ENCODE measurements at regions not wholly inside any gene's neighbourhood (a gene's known extent, or its start where the extent isn't known, plus 50 kb on each side); places are given as distances from the start of the nearest gene placed in this dataset.

DNA sequence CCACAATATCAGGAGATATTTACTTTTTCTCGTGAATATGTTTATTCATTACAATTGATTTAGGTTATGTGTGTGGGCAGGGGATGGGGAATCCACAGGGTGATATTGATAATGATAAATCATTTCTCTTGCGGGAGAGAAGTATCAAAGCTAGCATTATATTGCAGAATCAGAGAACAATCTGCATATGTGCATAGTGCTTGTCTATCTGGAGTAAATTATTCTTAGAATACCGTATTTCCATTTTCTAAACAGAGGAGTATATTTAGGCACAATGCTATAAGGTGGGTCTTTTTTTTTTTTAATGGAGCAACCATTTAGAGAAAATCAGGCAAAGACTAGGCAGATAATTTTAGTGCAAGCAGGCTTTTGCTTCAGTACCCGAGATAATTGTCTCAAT is 166.0 kb upstream of the ARX start:
- DNase-seq: no peak
- TF ChIP-seq, protein P1, sequence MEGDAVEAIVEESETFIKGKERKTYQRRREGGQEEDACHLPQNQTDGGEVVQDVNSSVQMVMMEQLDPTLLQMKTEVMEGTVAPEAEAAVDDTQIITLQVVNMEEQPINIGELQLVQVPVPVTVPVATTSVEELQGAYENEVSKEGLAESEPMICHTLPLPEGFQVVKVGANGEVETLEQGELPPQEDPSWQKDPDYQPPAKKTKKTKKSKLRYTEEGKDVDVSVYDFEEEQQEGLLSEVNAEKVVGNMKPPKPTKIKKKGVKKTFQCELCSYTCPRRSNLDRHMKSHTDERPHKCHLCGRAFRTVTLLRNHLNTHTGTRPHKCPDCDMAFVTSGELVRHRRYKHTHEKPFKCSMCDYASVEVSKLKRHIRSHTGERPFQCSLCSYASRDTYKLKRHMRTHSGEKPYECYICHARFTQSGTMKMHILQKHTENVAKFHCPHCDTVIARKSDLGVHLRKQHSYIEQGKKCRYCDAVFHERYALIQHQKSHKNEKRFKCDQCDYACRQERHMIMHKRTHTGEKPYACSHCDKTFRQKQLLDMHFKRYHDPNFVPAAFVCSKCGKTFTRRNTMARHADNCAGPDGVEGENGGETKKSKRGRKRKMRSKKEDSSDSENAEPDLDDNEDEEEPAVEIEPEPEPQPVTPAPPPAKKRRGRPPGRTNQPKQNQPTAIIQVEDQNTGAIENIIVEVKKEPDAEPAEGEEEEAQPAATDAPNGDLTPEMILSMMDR (IDR thresholded peaks at IDR 0.05; ENCODE audit: borderline replicate concordance): no peak
- H3K9me3 ChIP-seq (replicated peaks): no peaks in the 10 kb centered on the region
- intact Hi-C loops (cut with micrococcal nuclease): no loop called here
- no peak overlapping the region for H3K27ac ChIP-seq (replicated peaks)
- H3K4me1 ChIP-seq: no peaks in the 10 kb centered on the region
- H3K36me3 ChIP-seq: no peaks in the 10 kb centered on the region
- no peak overlapping the region for H3K4me3 ChIP-seq
- no peaks in the 10 kb centered on the region for H3K27me3 ChIP-seq (ENCODE audit: low read depth)

DNA sequence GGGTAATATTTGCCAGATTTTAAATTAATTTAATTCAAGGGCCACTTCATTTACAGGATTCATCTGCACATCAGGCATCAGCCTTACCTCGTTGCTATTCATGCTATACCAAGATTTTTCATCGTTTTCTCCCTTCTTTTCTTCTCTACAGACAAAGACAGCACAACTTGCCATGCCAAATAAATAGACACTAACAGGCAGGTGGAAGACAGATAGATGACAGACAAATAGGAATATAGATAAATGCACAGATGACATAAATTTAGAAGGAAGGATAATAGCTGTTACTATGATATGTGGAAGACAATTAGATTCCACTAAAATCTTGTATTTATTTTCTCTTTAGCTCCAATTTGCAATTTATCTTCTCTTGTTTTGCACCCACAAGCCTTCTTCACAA is 164.5 kb upstream of the ARX start:
- TF ChIP-seq, protein P1 (IDR thresholded peaks at IDR 0.05; ENCODE audit: borderline replicate concordance): no peak
- Histone ChIP-seq H3K4me3 (no peak overlapping the region), H3K36me3 (no peaks in the 10 kb centered on the region), H3K27me3 (ENCODE audit: low read depth) (no peaks in the 10 kb centered on the region), H3K27ac (replicated peaks) (no peak overlapping the region), H3K4me1 (no peaks in the 10 kb centered on the region), H3K9me3 (replicated peaks) (no peaks in the 10 kb centered on the region)
- DNase-seq: no peak
- intact Hi-C loops (cut with micrococcal nuclease): no loop called here

DNA sequence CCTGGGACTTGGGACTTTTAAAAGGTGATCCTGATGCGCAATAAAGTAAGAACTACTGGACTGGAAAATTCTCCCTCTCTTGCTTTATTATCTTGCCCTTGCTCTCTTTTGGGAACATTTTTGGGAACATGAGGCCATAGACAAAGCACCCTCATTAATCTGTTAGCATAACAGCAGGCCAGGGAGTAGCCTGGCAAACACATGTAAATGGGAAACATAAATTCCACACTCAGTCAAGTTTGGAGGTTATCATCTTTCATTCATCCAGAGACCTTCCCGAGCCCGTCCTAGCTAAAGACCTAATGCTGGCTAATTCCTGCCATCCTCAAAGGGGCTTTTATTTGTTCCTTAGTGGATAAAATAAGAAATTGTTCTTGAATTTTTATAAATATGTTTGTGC is 162.8 kb upstream of the ARX start:
- intact Hi-C loops (cut with micrococcal nuclease): no loop called here
- Histone ChIP-seq H3K36me3 (no peaks in the 10 kb centered on the region), H3K4me3 (no peak overlapping the region), H3K4me1 (no peaks in the 10 kb centered on the region), H3K27ac (replicated peaks) (no peak overlapping the region), H3K9me3 (replicated peaks) (no peaks in the 10 kb centered on the region), H3K27me3 (ENCODE audit: low read depth) (no peaks in the 10 kb centered on the region)
- TF ChIP-seq, protein P1 (IDR thresholded peaks at IDR 0.05; ENCODE audit: borderline replicate concordance): no peak
- no peak for DNase-seq

- Histone ChIP-seq H3K27me3 (ENCODE audit: low read depth) (no peaks in the 10 kb centered on the region), H3K36me3 (no peaks in the 10 kb centered on the region), H3K27ac (replicated peaks) (no peak overlapping the region), H3K4me1 (no peaks in the 10 kb centered on the region), H3K9me3 (replicated peaks) (no peaks in the 10 kb centered on the region), H3K4me3 (no peak overlapping the region)
- intact Hi-C loops (cut with micrococcal nuclease): no loop called here
- DNase-seq: no peak
- TF ChIP-seq, protein P1 (IDR thresholded peaks at IDR 0.05; ENCODE audit: borderline replicate concordance): no peak
Measured at GRCh38 chrX:25175743-25176142, 160.0 kb upstream of the ARX start.

- TF ChIP-seq, protein P1 (IDR thresholded peaks at IDR 0.05; ENCODE audit: borderline replicate concordance): no peak
- no peak overlapping the region for H3K27ac ChIP-seq (replicated peaks)
- DNase-seq: no peak
- H3K4me1 ChIP-seq: no peaks in the 10 kb centered on the region
- H3K4me3 ChIP-seq: no peak overlapping the region
- H3K9me3 ChIP-seq (replicated peaks): no peaks in the 10 kb centered on the region
- no peaks in the 10 kb centered on the region for H3K36me3 ChIP-seq
- H3K27me3 ChIP-seq (ENCODE audit: low read depth): no peaks in the 10 kb centered on the region
- intact Hi-C loops (cut with micrococcal nuclease): no loop called here
Measured at GRCh38 chrX:25175171-25175570, 159.4 kb upstream of the ARX start.

- Histone ChIP-seq H3K4me3 (no peak overlapping the region), H3K36me3 (no peaks in the 10 kb centered on the region), H3K27me3 (ENCODE audit: low read depth) (no peaks in the 10 kb centered on the region), H3K9me3 (replicated peaks) (no peaks in the 10 kb centered on the region), H3K4me1 (no peaks in the 10 kb centered on the region), H3K27ac (replicated peaks) (no peak overlapping the region)
- TF ChIP-seq, protein P1 (IDR thresholded peaks at IDR 0.05; ENCODE audit: borderline replicate concordance): no peak
- no peak for DNase-seq
- intact Hi-C loops (cut with micrococcal nuclease): no loop called here
Measured at GRCh38 chrX:25166546-25166945, 150.8 kb upstream of the ARX start.

Data from left ventricle myocardium inferior (tissue), 1 donor.